ENCODE measurements at regions not wholly inside any gene's neighbourhood (a gene's known extent, or its start where the extent isn't known, plus 50 kb on each side); places are given as distances from the start of the nearest gene placed in this dataset.

GRCh38 chr1:243945727-243946126 is 95.7 kb upstream of the AKT3 start:
- Histone ChIP-seq H3K56ac (ENCODE audit: insufficient read length, low read depth, low read length) (no peak overlapping the region), H3K23me2 (ENCODE audit: insufficient read length, low read depth, low read length, poor library complexity, severe bottlenecking) (peaks cover 2% of the 10 kb centered on the region), H3K79me2 (ENCODE audit: insufficient read depth, low read length) (no peaks in the 10 kb centered on the region), H3K27me3 (ENCODE audit: insufficient read depth, low read length) (no peaks in the 10 kb centered on the region; the same call in 1 of the 2 replicates), H4K5ac (ENCODE audit: insufficient read length, low read depth, low read length) (no peak overlapping the region), H3K23ac (ENCODE audit: insufficient read length, low read depth, low read length) (no peak overlapping the region), H3K9me3 (ENCODE audit: control insufficient read depth, low read depth, low read length) (no peaks in the 10 kb centered on the region), H2BK5ac (ENCODE audit: insufficient read length, low read length) (no peak overlapping the region), H3K79me1 (ENCODE audit: insufficient read depth, low read depth, low read length, poor library complexity, severe bottlenecking) (no peaks in the 10 kb centered on the region), H3K27ac (ENCODE audit: insufficient read length, low read depth, low read length) (no peak overlapping the region), H2BK15ac (ENCODE audit: low read depth, low read length) (no peak overlapping the region), H3K9ac (ENCODE audit: extremely low read depth, insufficient read length, low read length) (no peak overlapping the region), H2AFZ (ENCODE audit: low read length) (no peak overlapping the region), H3K14ac (ENCODE audit: insufficient read depth, low read length) (no peak overlapping the region), H3T11ph (ENCODE audit: low read length) (no peak overlapping the region), H3K18ac (ENCODE audit: insufficient read length, low read depth, low read length) (no peak overlapping the region), H4K91ac (ENCODE audit: insufficient read length, low read depth, low read length) (no peak overlapping the region), H3K4me1 (ENCODE audit: insufficient read depth, low read length) (no peaks in the 10 kb centered on the region; the same call in 1 of the 2 replicates), H4K8ac (replicated peaks; ENCODE audit: insufficient read length, low read depth, low read length) (no peak overlapping the region), H2BK12ac (ENCODE audit: insufficient read length, low read depth, low read length) (no peak overlapping the region), H2BK120ac (ENCODE audit: low read depth, low read length, poor library complexity, severe bottlenecking) (no peak overlapping the region), H2BK20ac (ENCODE audit: low read depth, low read length, poor library complexity, severe bottlenecking) (no peak overlapping the region), H2AK5ac (ENCODE audit: insufficient read length, low read length) (no peak overlapping the region), H3K4ac (ENCODE audit: low read depth, low read length) (no peak overlapping the region), H4K20me1 (ENCODE audit: control insufficient read depth, insufficient read depth, insufficient read length) (no peaks in the 10 kb centered on the region), H3K4me2 (ENCODE audit: insufficient read depth, insufficient read length, low read length) (no peak overlapping the region)
- Mint-ChIP-seq H3K27ac (no peak overlapping the region), H3K9me3 (peaks cover 0 to 6% of the 10 kb centered on the region in 2 experiments; a peak in 1 of 5 replicates), H3K4me1 (peaks cover 37 to 41% of the 10 kb centered on the region in 2 experiments), H3K4me3 (no peak overlapping the region), H3K36me3 (ENCODE audit: insufficient read depth in 1 of 3, low read depth in 3 of 3) (peaks cover 0 to 2% (median 0%) of the 10 kb centered on the region in 3 experiments; a peak in 2 of 7 replicates), H3K27me3 (ENCODE audit: low read depth) (peaks cover 57% of the 10 kb centered on the region)
- WGBS (ENCODE audit: extremely low coverage, insufficient read length, low lambda C conversion rate): no CpG with 5 or more reads among the region's 5 CpGs
- DNase-seq: no peak
- TF ChIP-seq, protein P1, sequence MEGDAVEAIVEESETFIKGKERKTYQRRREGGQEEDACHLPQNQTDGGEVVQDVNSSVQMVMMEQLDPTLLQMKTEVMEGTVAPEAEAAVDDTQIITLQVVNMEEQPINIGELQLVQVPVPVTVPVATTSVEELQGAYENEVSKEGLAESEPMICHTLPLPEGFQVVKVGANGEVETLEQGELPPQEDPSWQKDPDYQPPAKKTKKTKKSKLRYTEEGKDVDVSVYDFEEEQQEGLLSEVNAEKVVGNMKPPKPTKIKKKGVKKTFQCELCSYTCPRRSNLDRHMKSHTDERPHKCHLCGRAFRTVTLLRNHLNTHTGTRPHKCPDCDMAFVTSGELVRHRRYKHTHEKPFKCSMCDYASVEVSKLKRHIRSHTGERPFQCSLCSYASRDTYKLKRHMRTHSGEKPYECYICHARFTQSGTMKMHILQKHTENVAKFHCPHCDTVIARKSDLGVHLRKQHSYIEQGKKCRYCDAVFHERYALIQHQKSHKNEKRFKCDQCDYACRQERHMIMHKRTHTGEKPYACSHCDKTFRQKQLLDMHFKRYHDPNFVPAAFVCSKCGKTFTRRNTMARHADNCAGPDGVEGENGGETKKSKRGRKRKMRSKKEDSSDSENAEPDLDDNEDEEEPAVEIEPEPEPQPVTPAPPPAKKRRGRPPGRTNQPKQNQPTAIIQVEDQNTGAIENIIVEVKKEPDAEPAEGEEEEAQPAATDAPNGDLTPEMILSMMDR (conservative IDR thresholded peaks at IDR 0.05): no peak

Measured in H9 (cell line).